ENCODE measurements at regions not wholly inside any gene's neighbourhood (a gene's known extent, or its start where the extent isn't known, plus 50 kb on each side); places are given as distances from the start of the nearest gene placed in this dataset.

DNA sequence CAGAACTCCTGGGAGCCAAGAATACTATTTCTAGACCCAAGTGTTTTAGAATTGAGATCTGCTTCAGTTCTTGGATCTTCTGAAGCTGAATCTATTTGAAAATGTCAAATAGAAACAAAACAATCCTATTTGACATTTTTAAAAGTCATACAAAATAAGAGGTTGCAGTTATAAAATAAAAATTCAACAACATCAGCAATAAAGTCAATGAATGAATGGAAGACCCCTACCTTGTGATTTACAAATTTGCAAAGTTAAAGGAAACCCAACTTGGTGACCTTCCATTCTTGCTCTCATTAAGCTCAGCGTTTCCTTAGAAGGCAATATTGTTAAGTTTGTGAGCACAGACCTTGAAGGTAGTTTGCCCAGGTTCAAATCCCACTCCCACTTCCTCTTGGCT, 531.8 kb upstream of the TENM3 start:
- DNase-seq, result no peak
- Histone ChIP-seq H3K36me3 (replicated peaks; ENCODE audit: control insufficient read depth, insufficient read depth, low read length) (no peaks in the 10 kb centered on the region), H3K4me3 (ENCODE audit: insufficient read depth, low read depth, low read length) (no peak overlapping the region), H3K27me3 (ENCODE audit: control insufficient read depth, insufficient read depth, low read length) (no peaks in the 10 kb centered on the region)

DNA sequence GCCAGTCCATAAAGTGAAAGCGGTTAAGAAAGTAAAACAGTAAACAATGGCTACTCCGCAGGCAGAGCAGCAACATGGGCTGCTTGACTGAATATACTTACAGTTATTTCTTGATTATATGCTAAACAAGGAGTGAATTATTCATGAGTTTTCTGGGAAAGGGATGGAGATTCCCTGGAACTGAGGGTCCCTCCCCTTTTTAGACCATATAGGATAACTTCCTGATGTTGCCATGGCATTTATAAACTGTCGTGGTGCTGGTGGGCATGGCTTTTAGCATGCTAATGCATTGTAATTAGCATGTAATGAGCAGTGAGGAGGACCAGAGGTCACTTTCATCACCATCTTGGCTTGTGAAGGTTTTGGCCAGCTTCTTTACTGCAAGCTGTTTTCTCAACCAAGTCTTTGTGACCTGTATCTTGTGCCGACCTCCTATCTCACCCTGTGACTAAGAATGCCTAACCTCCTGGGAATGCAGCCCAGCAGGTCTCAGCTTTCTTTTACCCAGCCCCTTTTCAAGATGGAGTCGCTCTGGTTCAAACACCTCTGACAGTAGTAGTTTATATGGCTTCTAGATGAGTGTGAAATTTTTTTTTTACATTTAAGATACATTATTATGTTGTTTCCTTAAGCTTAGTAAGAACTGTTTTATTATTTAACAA, 514.8 kb upstream of the TENM3 start:
- DNase-seq, result no peak
- H3K4me3 ChIP-seq (ENCODE audit: insufficient read depth, low read depth, low read length), result no peak overlapping the region
- no peaks in the 10 kb centered on the region for H3K27me3 ChIP-seq (ENCODE audit: control insufficient read depth, insufficient read depth, low read length)
- H3K36me3 ChIP-seq (replicated peaks; ENCODE audit: control insufficient read depth, insufficient read depth, low read length), result no peaks in the 10 kb centered on the region

DNA sequence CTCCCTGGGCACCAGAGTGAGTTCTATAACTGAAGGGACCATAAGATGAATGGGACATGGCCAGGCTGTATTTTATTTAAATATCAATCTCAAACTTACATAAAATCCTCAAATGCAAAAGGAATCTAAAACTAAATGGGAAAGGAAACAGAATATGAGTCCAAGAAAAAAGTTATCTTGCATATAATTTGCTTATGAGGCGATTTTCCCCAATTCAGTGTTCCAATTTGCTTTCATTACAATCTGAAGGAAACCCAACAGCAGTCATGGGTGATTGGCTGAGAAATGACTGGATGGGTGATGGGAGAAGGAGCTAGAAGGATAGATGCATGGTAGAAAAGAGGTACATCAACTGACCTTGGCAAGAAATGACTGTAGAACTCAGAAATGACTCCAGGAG, 511.3 kb upstream of the TENM3 start:
- H3K4me3 ChIP-seq (ENCODE audit: insufficient read depth, low read depth, low read length), result no peak overlapping the region
- no peak for DNase-seq
- H3K27me3 ChIP-seq (ENCODE audit: control insufficient read depth, insufficient read depth, low read length), result no peaks in the 10 kb centered on the region
- no peaks in the 10 kb centered on the region for H3K36me3 ChIP-seq (replicated peaks; ENCODE audit: control insufficient read depth, insufficient read depth, low read length)

- no peak overlapping the region for H3K4me3 ChIP-seq (ENCODE audit: insufficient read depth, low read depth, low read length)
- H3K27me3 ChIP-seq (ENCODE audit: control insufficient read depth, insufficient read depth, low read length), result no peaks in the 10 kb centered on the region
- no peak for DNase-seq
- no peaks in the 10 kb centered on the region for H3K36me3 ChIP-seq (replicated peaks; ENCODE audit: control insufficient read depth, insufficient read depth, low read length)
Measured at GRCh38 chr4:181737744-181738143, 505.5 kb upstream of the TENM3 start.

DNA sequence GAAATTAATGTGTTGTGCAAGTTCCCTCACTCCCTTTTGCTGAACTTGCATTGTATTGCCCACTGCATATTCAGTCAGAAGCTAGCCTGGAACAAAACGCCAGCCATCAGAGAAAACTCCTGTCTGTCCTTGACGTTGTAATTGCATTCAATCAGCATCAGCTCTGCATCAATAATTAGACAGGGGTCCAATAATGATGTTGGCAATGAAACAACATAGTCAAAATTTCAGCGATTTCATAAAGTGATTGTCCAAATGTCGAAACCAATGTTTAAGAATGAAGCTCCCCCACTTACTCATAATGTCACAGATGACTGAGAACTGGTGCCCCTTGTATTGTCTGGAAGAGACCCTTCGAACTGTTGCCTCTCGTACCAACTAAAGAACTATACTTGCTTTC, 504.2 kb upstream of the TENM3 start:
- no peaks in the 10 kb centered on the region for H3K27me3 ChIP-seq (ENCODE audit: control insufficient read depth, insufficient read depth, low read length)
- DNase-seq, result no peak
- H3K4me3 ChIP-seq (ENCODE audit: insufficient read depth, low read depth, low read length), result no peak overlapping the region
- H3K36me3 ChIP-seq (replicated peaks; ENCODE audit: control insufficient read depth, insufficient read depth, low read length), result no peaks in the 10 kb centered on the region

- H3K4me3 ChIP-seq (ENCODE audit: insufficient read depth, low read depth, low read length), result no peak overlapping the region
- no peak for DNase-seq
- H3K27me3 ChIP-seq (ENCODE audit: control insufficient read depth, insufficient read depth, low read length), result no peaks in the 10 kb centered on the region
- H3K36me3 ChIP-seq (replicated peaks; ENCODE audit: control insufficient read depth, insufficient read depth, low read length), result no peaks in the 10 kb centered on the region
Measured at GRCh38 chr4:181741513-181741912, 501.7 kb upstream of the TENM3 start.

- no peak for DNase-seq
- H3K27me3 ChIP-seq (ENCODE audit: control insufficient read depth, insufficient read depth, low read length), result no peaks in the 10 kb centered on the region
- H3K36me3 ChIP-seq (replicated peaks; ENCODE audit: control insufficient read depth, insufficient read depth, low read length), result no peaks in the 10 kb centered on the region
- no peak overlapping the region for H3K4me3 ChIP-seq (ENCODE audit: insufficient read depth, low read depth, low read length)
Measured at GRCh38 chr4:181745933-181746625, 497.1 kb upstream of the TENM3 start.

- DNase-seq, result no peak
- H3K27me3 ChIP-seq (ENCODE audit: control insufficient read depth, insufficient read depth, low read length), result no peaks in the 10 kb centered on the region
- H3K36me3 ChIP-seq (replicated peaks; ENCODE audit: control insufficient read depth, insufficient read depth, low read length), result no peaks in the 10 kb centered on the region
- H3K4me3 ChIP-seq (ENCODE audit: insufficient read depth, low read depth, low read length), result no peak overlapping the region
Measured at GRCh38 chr4:181748581-181748980, 494.6 kb upstream of the TENM3 start.

DNA sequence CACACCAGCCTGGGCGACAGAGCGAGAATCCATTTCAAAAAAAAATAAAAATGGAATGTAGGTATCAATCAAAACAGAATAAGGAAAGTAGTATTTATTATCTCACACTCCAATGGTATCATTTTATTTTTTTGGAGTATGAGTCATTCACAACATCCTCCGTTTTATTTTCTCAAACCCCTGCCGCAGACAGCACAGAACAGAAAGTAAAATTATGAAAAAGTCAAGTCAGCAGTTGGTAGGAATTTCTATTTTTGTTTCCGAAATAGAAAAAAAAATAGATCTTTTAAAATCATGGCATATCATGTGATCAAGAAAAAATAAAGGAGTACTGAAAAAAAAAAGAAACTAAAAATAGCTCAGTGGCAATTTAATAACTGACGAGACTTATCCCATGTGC, 490.7 kb upstream of the TENM3 start:
- H3K36me3 ChIP-seq (replicated peaks; ENCODE audit: control insufficient read depth, insufficient read depth, low read length), result no peaks in the 10 kb centered on the region
- DNase-seq, result no peak
- H3K27me3 ChIP-seq (ENCODE audit: control insufficient read depth, insufficient read depth, low read length), result no peaks in the 10 kb centered on the region
- no peak overlapping the region for H3K4me3 ChIP-seq (ENCODE audit: insufficient read depth, low read depth, low read length)

DNA sequence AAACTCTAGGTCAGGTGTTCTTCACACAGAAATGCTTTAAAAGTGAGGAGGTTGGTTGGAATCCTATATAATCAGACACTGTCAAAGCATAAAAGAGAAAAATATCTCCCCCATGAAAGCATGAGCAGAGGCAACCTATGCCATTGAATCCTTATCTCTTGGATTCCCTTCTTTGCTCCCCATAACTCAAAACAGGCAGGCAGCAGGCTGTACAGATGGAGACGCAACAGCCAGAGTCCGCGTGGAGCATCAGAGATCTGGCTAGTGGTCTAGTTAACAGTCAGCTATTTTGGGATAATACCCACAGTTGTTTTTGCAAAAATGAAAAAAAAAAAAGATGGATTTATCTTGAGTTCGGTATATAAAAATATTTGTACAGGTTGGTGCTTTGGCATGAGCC, 490.0 kb upstream of the TENM3 start:
- Histone ChIP-seq H3K4me3 (ENCODE audit: insufficient read depth, low read depth, low read length) (no peak overlapping the region), H3K36me3 (replicated peaks; ENCODE audit: control insufficient read depth, insufficient read depth, low read length) (no peaks in the 10 kb centered on the region), H3K27me3 (ENCODE audit: control insufficient read depth, insufficient read depth, low read length) (no peaks in the 10 kb centered on the region)
- no peak for DNase-seq

GRCh38 chr4:181755846-181756245, 487.4 kb upstream of the TENM3 start:
- no peaks in the 10 kb centered on the region for H3K27me3 ChIP-seq (ENCODE audit: control insufficient read depth, insufficient read depth, low read length)

GRCh38 chr4:181756451-181757095, 486.6 kb upstream of the TENM3 start:
- Histone ChIP-seq H3K27me3 (ENCODE audit: control insufficient read depth, insufficient read depth, low read length) (no peaks in the 10 kb centered on the region), H3K36me3 (replicated peaks; ENCODE audit: control insufficient read depth, insufficient read depth, low read length) (no peaks in the 10 kb centered on the region), H3K4me3 (ENCODE audit: insufficient read depth, low read depth, low read length) (no peak overlapping the region)
- DNase-seq, result no peak

More at GRCh38 chr4:181755846-181756245, 487.4 kb upstream of the TENM3 start:
- DNase-seq, result no peak
- H3K36me3 ChIP-seq (replicated peaks; ENCODE audit: control insufficient read depth, insufficient read depth, low read length), result no peaks in the 10 kb centered on the region
- H3K4me3 ChIP-seq (ENCODE audit: insufficient read depth, low read depth, low read length), result no peak overlapping the region

DNA sequence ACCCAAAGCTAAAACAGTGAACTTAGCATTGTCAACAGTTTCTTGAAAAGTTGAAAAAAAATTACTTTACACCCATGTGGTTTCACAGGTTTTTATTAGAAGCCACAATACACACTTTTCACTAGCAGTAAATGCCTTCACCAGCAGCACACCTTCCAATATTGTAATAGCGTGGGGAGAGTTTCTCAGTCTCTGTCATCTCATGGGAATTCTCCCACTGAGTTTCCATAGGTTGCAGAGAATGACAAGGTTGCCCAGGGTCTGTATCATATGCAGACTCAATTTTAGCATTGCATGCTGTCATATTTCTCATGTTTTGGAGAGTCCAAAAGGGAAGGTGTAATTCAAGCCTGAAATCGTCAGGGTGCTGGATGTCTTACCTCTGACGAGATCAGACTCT, 486.1 kb upstream of the TENM3 start:
- H3K36me3 ChIP-seq (replicated peaks; ENCODE audit: control insufficient read depth, insufficient read depth, low read length), result no peaks in the 10 kb centered on the region
- DNase-seq, result no peak
- H3K4me3 ChIP-seq (ENCODE audit: insufficient read depth, low read depth, low read length), result no peak overlapping the region
- H3K27me3 ChIP-seq (ENCODE audit: control insufficient read depth, insufficient read depth, low read length), result no peaks in the 10 kb centered on the region

- DNase-seq, result no peak
- H3K4me3 ChIP-seq (ENCODE audit: insufficient read depth, low read depth, low read length), result no peak overlapping the region
- no peaks in the 10 kb centered on the region for H3K36me3 ChIP-seq (replicated peaks; ENCODE audit: control insufficient read depth, insufficient read depth, low read length)
- no peaks in the 10 kb centered on the region for H3K27me3 ChIP-seq (ENCODE audit: control insufficient read depth, insufficient read depth, low read length)
Measured at GRCh38 chr4:181757910-181758660, 485.1 kb upstream of the TENM3 start.

- Histone ChIP-seq H3K4me3 (ENCODE audit: insufficient read depth, low read depth, low read length) (no peak overlapping the region), H3K36me3 (replicated peaks; ENCODE audit: control insufficient read depth, insufficient read depth, low read length) (no peaks in the 10 kb centered on the region), H3K27me3 (ENCODE audit: control insufficient read depth, insufficient read depth, low read length) (no peaks in the 10 kb centered on the region)
- no peak for DNase-seq
Measured at GRCh38 chr4:181760560-181760959, 482.6 kb upstream of the TENM3 start.

All from H7 (cell line).